KG1 (cell line): ENCODE measurements at regions not wholly inside any gene's neighbourhood (a gene's known extent, or its start where the extent isn't known, plus 50 kb on each side); places are given as distances from the start of the nearest gene placed in this dataset.

Experiments
- DNase-seq: peaks from one replicate; lab custom pipeline; 2025; lab: John Stamatoyannopoulos, UW

- no peak for DNase-seq
These were observed 112.5 kb upstream of the SLC44A3 start for GRCh38 chr1:94707321-94708298.

- DNase-seq: no peak
These were observed 117.7 kb upstream of the SLC44A3 start for GRCh38 chr1:94702442-94702815.

GRCh38 chr1:94701796-94702441 lies 118.2 kb upstream of the SLC44A3 start:
- no peak for DNase-seq

- no peak for DNase-seq
These were observed 121.2 kb upstream of the SLC44A3 start for GRCh38 chr1:94698759-94699502.

DNA sequence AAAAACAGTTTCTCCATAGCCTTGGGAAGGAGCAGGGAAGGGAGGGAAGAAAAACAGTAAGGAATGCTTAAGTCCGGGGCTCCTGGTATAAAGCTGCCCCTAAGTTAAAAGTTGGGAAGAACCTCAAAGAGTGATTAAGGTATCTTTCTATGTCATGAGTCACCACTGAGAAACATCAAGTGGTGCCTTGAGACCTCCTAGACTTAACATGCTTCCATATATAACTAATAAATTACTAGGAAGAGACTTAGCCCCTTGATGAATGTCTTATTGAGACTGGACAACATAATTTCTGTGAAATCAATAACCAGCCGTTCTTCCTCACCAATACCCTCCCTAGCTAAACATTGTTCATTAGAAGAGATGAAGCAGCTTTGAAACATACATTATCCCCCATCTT lies 121.8 kb upstream of the SLC44A3 start:
- DNase-seq: no peak

DNA sequence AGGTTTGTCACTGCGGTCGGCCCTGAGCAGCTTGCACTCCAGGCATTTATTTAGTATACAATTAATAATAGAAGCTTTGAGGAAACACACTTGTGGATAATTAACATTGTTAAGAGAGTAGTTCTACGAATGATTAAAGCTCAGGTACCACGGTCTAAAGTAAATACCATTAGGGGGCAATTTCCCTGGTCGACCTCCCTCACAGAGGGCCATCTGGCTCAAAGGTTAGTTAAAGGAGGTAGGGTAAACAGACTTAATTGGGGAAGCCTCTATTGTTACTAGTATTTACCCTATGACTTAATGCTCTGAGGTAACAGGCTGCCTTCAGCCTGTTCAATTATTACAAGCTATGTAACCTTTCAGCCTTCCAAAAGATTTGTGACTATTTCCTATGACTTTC lies 122.3 kb upstream of the SLC44A3 start:
- DNase-seq: no peak

- DNase-seq: no peak
These were observed 125.8 kb upstream of the SLC44A3 start for GRCh38 chr1:94694226-94694915.

GRCh38 chr1:94693435-94693834 lies 126.7 kb upstream of the SLC44A3 start:
- no peak for DNase-seq

- DNase-seq: no peak
These were observed 127.1 kb upstream of the SLC44A3 start for GRCh38 chr1:94693029-94693428.

- no peak for DNase-seq
These were observed 131.5 kb upstream of the SLC44A3 start for GRCh38 chr1:94688646-94689045.

GRCh38 chr1:94686882-94687281 lies 133.3 kb upstream of the SLC44A3 start:
- DNase-seq: no peak

GRCh38 chr1:94684690-94685250 lies 135.4 kb upstream of the SLC44A3 start:
- DNase-seq: no peak

DNA sequence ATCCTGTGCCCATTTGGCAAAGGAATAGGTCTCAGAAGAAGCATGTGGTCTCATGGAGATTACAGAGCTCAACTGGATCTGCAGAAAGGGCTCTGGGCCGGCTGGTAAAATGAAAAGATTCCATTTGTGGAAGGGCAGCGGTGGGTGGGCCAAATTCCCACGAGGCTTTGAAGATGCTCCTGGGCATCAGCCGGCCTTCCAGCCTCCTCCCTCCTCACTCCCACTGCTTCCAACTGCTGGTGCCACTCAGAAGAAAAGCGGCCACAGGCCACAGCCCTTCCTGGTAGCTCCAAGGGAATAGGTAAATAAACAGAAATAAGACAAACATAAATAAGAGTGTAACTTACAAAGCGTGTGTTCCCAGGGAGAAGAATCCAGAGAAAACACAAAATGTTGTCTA lies 136.3 kb upstream of the SLC44A3 start:
- no peak for DNase-seq

DNA sequence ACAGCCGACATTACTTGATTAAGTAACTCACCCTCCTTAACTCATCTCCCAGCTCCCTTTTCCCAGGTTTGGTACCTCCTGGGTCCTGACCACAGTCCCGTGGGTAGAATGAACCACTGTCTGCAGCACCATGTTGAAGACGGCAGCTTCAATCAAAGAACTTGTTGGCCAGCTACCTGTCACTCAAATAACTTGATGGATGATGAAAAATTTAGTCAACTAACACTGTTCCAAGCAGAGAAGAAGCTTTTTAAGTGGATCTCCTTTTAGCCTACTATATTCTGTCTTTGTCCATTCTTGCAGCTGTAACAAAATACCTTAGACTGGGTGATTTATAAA lies 138.4 kb upstream of the F3 start:
- no peak for DNase-seq

DNA sequence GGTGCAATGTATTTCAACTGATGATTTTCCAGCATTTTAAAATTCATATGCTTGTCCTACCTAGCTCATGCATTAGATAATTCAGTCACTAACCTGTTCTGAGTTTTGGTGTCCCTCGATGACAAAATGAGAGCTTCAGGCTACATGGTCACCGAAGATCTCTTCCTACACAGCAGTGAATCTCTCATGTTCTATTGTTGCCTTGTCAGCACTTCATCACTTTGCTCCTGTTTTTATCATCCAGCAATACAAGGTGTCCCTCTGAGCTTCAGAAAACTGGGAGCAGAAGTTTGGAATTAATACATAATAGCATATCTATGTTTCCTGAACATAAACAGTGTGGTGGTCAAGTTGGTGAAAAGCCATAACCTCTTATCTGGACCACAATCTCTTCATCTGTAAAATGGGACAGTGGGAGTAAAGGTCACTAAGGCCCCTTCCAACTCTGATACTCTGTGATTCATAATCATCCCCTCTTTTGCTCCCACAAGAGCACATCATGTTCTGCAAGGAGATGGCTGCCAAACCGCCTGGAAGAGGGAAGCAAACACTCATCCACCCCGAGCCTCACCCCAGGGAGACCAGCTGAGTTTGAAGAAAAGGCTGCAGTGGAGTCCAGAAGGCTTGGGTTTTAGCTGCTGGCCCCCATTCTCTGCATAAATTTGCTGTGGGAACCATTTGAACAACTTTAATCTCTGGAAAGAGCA lies 137.9 kb upstream of the F3 start:
- no peak for DNase-seq

DNA sequence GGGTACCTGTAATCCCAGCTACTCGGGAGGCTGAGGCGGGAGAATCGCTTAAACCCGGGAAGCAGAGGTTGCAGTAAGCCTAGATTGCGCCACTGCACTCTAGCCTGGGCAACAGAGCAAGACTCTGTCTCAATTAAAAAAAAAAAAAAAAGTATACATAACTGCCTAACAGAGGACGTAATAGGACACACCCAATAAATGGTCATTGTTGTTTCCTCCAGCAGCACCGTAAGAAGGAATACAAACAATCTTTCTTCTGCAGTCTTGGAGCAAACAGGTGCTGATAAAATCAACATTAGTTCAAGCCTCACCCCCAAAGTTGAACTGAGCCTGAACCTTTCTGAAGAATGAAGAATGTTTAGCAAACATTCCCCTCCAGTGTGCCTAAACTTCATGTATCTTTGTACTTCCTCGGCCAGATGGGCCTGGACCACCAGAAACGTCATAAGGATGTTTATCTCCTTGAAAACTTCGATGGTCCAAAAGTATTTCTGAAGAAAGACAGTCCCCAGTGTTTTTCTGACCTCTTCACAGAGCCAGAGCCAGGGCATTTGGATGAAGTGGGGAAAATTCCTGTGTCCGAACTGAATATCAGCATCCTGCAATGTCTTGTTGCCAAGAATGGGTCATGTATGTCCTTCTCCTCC lies 136.8 kb upstream of the F3 start:
- DNase-seq: no peak

- DNase-seq: no peak
These were observed 136.2 kb upstream of the F3 start for GRCh38 chr1:94677714-94678113.

- DNase-seq: no peak
These were observed 135.5 kb upstream of the F3 start for GRCh38 chr1:94677087-94677486.

DNA sequence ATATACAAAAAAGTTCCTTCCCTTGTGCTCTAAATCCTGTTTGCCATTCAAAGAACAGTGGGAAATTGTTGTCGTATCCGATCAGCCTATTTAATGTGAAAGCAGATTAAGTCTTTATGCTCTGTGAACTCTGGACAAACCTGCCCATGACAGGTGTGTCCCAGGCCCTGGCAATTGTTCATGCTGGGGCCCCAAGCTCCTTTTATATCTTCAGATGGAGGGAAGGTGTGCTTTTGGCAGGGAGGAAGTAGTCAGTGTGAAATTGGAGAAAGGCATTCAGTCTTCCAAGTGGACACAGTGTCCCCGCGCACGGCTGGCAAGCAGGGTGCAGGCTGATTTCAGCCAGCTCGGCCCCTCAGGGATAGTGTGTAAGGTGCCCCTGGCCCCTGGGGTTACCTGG lies 135.1 kb upstream of the F3 start:
- no peak for DNase-seq

GRCh38 chr1:94675373-94675772 lies 133.8 kb upstream of the F3 start:
- no peak for DNase-seq

DNA sequence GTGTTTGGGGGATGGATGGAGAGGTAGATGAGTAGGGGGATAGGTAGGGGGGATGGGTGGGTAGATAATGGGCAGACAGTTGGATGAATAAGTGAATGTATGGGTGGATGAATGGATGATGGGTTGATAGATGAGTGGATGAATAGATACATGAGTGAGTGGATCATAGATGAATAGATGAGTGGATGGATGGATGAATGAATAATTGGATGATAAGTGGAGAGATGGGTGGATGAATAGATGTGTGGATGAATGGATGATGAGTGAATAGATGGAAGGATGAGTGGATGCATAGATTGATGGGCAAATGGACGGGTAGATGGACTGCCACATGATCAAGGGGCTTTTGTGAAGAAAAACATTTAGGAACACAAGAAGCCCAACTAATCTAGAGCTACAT lies 133.3 kb upstream of the F3 start:
- no peak for DNase-seq
